ENCODE measurements at regions not wholly inside any gene's neighbourhood (a gene's known extent, or its start where the extent isn't known, plus 50 kb on each side); places are given as distances from the start of the nearest gene placed in this dataset.
"Not testable (repeated sequence)": the region's sequence is repeated elsewhere in the genome, so short reads cannot be mapped to it uniquely, and the experiment has no call there.

DNA sequence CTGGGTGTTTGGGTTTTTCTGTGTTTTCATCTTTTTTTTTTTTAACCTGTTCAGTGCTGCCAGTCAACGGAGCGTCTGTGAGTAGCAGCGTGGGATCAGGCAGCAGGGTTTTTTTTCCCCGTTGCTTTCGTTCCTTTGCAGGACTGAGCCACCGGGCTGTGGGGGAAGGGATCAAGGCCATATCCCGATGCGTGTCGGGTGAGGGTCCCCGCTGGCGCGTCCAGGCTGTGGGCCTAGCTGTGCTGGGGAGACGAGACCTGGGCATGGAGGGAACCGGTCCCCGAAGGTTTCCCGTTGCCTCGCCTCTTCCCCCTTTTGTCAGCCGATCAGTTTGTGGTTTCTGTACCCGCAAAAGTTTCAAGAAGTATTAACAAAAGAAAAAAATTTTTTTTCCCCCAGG is 218.1 kb downstream of the POTED start:
- H3K4me3 ChIP-seq (replicated peaks in 1 of 3; ENCODE audit: insufficient read depth in 1 of 3, low read depth in 2 of 3, low read length in 3 of 3); H3K27me3 ChIP-seq (ENCODE audit: control insufficient read depth in 1 of 2, insufficient read depth in 2 of 2, low read length in 2 of 2); H3K27ac ChIP-seq (ENCODE audit: extremely low read length, insufficient read depth, low read length); H4K20me1 ChIP-seq (ENCODE audit: insufficient read depth, low read length); H3K4me2 ChIP-seq (ENCODE audit: low read depth, low read length); H3K79me2 ChIP-seq (ENCODE audit: insufficient read depth, low read length); CTCF ChIA-PET (ENCODE audit: low intra/inter-chr PET ratio, low total read pairs); H3K4me1 ChIP-seq (ENCODE audit: insufficient read depth, low read length); in situ Hi-C loops (cut with HindIII; ENCODE audit: extremely low pct_ligation_motif_present, low pct_unique_long_range_greater_than_20kb); H3K36me3 ChIP-seq (replicated peaks in 1 of 2; ENCODE audit: control insufficient read depth in 1 of 2, insufficient read depth in 2 of 2, low read length in 2 of 2); DNase-seq (ENCODE audit: low spot score); BruUV-seq (replicated peaks); H3K9ac ChIP-seq (ENCODE audit: insufficient read depth, low read depth, low read length); intact Hi-C loops (cut with micrococcal nuclease; ENCODE audit: unreplicated experiment); H2AFZ ChIP-seq (ENCODE audit: low read length); FAIRE-seq; POLR2A ChIA-PET; ATAC-seq: not testable (repeated sequence)
- WGBS (ENCODE audit: low lambda C conversion rate), result 53% methylated on average over 19 of the region's 19 CpGs
- H3K9me3 ChIP-seq (ENCODE audit: low read length), result peaks cover 22% of the 10 kb centered on the region

DNA sequence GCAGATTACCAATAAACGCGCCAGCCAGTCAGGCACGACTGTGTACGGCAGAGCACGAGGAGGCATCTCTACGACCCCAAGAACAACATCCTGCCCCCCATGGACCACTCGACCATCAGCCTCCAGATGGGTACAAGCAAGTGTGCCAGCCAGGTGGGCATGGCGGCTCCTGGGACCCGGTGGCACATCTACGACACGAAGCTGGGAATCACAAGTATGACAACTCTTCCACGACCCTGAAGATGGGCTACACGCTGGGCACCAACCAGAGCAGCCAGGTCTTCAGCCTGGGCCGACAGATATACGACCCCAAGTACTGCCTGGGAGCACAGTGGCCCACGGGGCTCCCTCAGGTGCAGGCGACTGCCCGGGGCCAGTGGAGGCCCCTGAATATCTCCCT is 217.6 kb downstream of the POTED start:
- ATAC-seq, result no peak
- Histone ChIP-seq H3K27ac (ENCODE audit: extremely low read length, insufficient read depth, low read length) (no peak overlapping the region), H3K4me3 (replicated peaks in 1 of 3; ENCODE audit: insufficient read depth in 1 of 3, low read depth in 2 of 3, low read length in 3 of 3) (no peak overlapping the region), H4K20me1 (ENCODE audit: insufficient read depth, low read length) (no peaks in the 10 kb centered on the region), H3K9me3 (ENCODE audit: low read length) (peaks cover 22% of the 10 kb centered on the region), H3K27me3 (ENCODE audit: control insufficient read depth in 1 of 2, insufficient read depth in 2 of 2, low read length in 2 of 2) (no peaks in the 10 kb centered on the region), H3K4me1 (ENCODE audit: insufficient read depth, low read length) (no peaks in the 10 kb centered on the region), H3K4me2 (ENCODE audit: low read depth, low read length) (no peak overlapping the region), H2AFZ (ENCODE audit: low read length) (no peak overlapping the region), H3K9ac (ENCODE audit: insufficient read depth, low read depth, low read length) (no peak overlapping the region), H3K79me2 (ENCODE audit: insufficient read depth, low read length) (no peaks in the 10 kb centered on the region), H3K36me3 (replicated peaks in 1 of 2; ENCODE audit: control insufficient read depth in 1 of 2, insufficient read depth in 2 of 2, low read length in 2 of 2) (no peaks in the 10 kb centered on the region)
- 45% methylated on average over 10 of the region's 18 CpGs for WGBS (ENCODE audit: low lambda C conversion rate)
- no TSS peak for BruUV-seq (replicated peaks)
- ChIA-PET CTCF (ENCODE audit: low intra/inter-chr PET ratio, low total read pairs) (no interaction called here), POLR2A (no interaction called here)
- in situ Hi-C loops (cut with HindIII; ENCODE audit: extremely low pct_ligation_motif_present, low pct_unique_long_range_greater_than_20kb), result no loop called here
- DNase-seq (ENCODE audit: low spot score), result no peak
- no peak for FAIRE-seq
- intact Hi-C loops (cut with micrococcal nuclease; ENCODE audit: unreplicated experiment), result no loop called here
- TF ChIP-seq ZNF556 (CRISPR knock-in tag; IDR thresholded peaks at IDR 0.05; ENCODE audit: borderline replicate concordance), result no peak
- TF ChIP-seq MLXIP (CRISPR knock-in tag; IDR thresholded peaks at IDR 0.05; ENCODE audit: borderline replicate concordance), result no peak
- no peak for TF ChIP-seq ZNF780A (CRISPR knock-in tag; IDR thresholded peaks at IDR 0.05)
- no peak for TF ChIP-seq ZNF570 (CRISPR knock-in tag; IDR thresholded peaks at IDR 0.05; ENCODE audit: borderline replicate concordance)
- no peak for TF ChIP-seq ZNF251 (CRISPR knock-in tag; IDR thresholded peaks at IDR 0.05)
- no peak for TF ChIP-seq ZBTB20 (CRISPR knock-in tag; IDR thresholded peaks at IDR 0.05; ENCODE audit: borderline replicate concordance, low read depth)
- no peak for TF ChIP-seq ZNF605 (CRISPR knock-in tag; IDR thresholded peaks at IDR 0.05)
- TF ChIP-seq, protein P1, sequence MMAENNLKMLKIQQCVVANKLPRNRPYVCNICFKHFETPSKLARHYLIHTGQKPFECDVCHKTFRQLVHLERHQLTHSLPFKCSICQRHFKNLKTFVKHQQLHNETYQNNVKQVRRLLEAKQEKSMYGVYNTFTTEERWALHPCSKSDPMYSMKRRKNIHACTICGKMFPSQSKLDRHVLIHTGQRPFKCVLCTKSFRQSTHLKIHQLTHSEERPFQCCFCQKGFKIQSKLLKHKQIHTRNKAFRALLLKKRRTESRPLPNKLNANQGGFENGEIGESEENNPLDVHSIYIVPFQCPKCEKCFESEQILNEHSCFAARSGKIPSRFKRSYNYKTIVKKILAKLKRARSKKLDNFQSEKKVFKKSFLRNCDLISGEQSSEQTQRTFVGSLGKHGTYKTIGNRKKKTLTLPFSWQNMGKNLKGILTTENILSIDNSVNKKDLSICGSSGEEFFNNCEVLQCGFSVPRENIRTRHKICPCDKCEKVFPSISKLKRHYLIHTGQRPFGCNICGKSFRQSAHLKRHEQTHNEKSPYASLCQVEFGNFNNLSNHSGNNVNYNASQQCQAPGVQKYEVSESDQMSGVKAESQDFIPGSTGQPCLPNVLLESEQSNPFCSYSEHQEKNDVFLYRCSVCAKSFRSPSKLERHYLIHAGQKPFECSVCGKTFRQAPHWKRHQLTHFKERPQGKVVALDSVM (CRISPR knock-in tag; IDR thresholded peaks at IDR 0.05), result no peak
- TF ChIP-seq ZNF207 (IDR thresholded peaks at IDR 0.05; ENCODE audit: borderline replicate concordance), result no peak
- no peak for TF ChIP-seq ZNF616 (CRISPR knock-in tag; IDR thresholded peaks at IDR 0.05; ENCODE audit: low read depth)
- no peak for TF ChIP-seq ZNF614 (CRISPR knock-in tag; IDR thresholded peaks at IDR 0.05; ENCODE audit: borderline replicate concordance)
- TF ChIP-seq RFX5 (IDR thresholded peaks at IDR 0.05; ENCODE audit: low read depth, low read length), result no peak
- no peak for TF ChIP-seq PAWR (CRISPR knock-in tag; IDR thresholded peaks at IDR 0.05; ENCODE audit: borderline replicate concordance)
- no peak for TF ChIP-seq RBFOX2 (IDR thresholded peaks at IDR 0.05; ENCODE audit: low read depth, low read length)
- no peak for TF ChIP-seq ETV5 (CRISPR knock-in tag; IDR thresholded peaks at IDR 0.05; ENCODE audit: borderline replicate concordance)
- TF ChIP-seq YEATS2 (CRISPR knock-in tag; IDR thresholded peaks at IDR 0.05; ENCODE audit: borderline replicate concordance), result no peak
